ENCODE measurements at regions not wholly inside any gene's neighbourhood (a gene's known extent, or its start where the extent isn't known, plus 50 kb on each side); places are given as distances from the start of the nearest gene placed in this dataset.

GRCh38 chr3:30069056-30069455 is 537.3 kb upstream of the TGFBR2 start:
- no peak for TF ChIP-seq CTCF (IDR thresholded peaks at IDR 0.05)
- ATAC-seq, result no peak
- intact Hi-C loops (cut with DNase I), result no loop called here
- no peaks in the 10 kb centered on the region for H3K36me3 ChIP-seq
- H3K27ac ChIP-seq, result no peak overlapping the region
- no peaks in the 10 kb centered on the region for H3K27me3 ChIP-seq
- DNase-seq, result no peak
- H3K4me1 ChIP-seq, result no peaks in the 10 kb centered on the region
- H3K4me3 ChIP-seq, result no peak overlapping the region
- 78 to 84% methylated on average over 2 of the region's 2 CpGs for WGBS, 2 donors
- H3K9me3 ChIP-seq, result no peaks in the 10 kb centered on the region

- intact Hi-C loops (cut with DNase I), result no loop called here
- TF ChIP-seq CTCF (IDR thresholded peaks at IDR 0.05), result no peak
Observed at GRCh38 chr3:30073040-30073439, 533.4 kb upstream of the TGFBR2 start.

GRCh38 chr3:30073622-30074021 is 532.8 kb upstream of the TGFBR2 start:
- no peaks in the 10 kb centered on the region for H3K4me1 ChIP-seq
- no peak for DNase-seq
- no peak overlapping the region for H3K4me3 ChIP-seq
- intact Hi-C loops (cut with DNase I), result no loop called here
- no peaks in the 10 kb centered on the region for H3K27me3 ChIP-seq
- H3K36me3 ChIP-seq, result no peaks in the 10 kb centered on the region
- no peak overlapping the region for H3K27ac ChIP-seq
- peaks cover 0 to 18% (median 2%) of the 10 kb centered on the region in 11 donors for H3K9me3 ChIP-seq
- no peak for ATAC-seq
- WGBS, 2 donors, result 73 to 81% methylated on average over 1 of the region's 1 CpG
- TF ChIP-seq CTCF (IDR thresholded peaks at IDR 0.05), result no peak

More at GRCh38 chr3:30073040-30073439, 533.4 kb upstream of the TGFBR2 start:
- Histone ChIP-seq H3K9me3 (peaks cover 0 to 18% (median 2%) of the 10 kb centered on the region in 11 donors), H3K27ac (no peak overlapping the region), H3K36me3 (no peaks in the 10 kb centered on the region), H3K4me3 (no peak overlapping the region), H3K4me1 (no peaks in the 10 kb centered on the region), H3K27me3 (no peaks in the 10 kb centered on the region)
- DNase-seq (no peak), ATAC-seq (no peak)

GRCh38 chr3:30075514-30075913 is 530.9 kb upstream of the TGFBR2 start:
- no peaks in the 10 kb centered on the region for H3K4me1 ChIP-seq
- H3K27me3 ChIP-seq, result no peaks in the 10 kb centered on the region
- no peaks in the 10 kb centered on the region for H3K36me3 ChIP-seq
- DNase-seq (no peak), ATAC-seq (no peak)
- intact Hi-C loops (cut with DNase I), result no loop called here
- no peak overlapping the region for H3K4me3 ChIP-seq
- H3K27ac ChIP-seq, result no peak overlapping the region
- WGBS, 2 donors, result 96 to 98% methylated on average over 2 of the region's 2 CpGs
- peaks cover 0 to 18% (median 2%) of the 10 kb centered on the region in 11 donors for H3K9me3 ChIP-seq
- no peak for TF ChIP-seq CTCF (IDR thresholded peaks at IDR 0.05)

- Histone ChIP-seq H3K27ac (no peak overlapping the region), H3K9me3 (peaks cover 0 to 18% (median 2%) of the 10 kb centered on the region in 11 donors), H3K27me3 (no peaks in the 10 kb centered on the region), H3K4me3 (no peak overlapping the region), H3K36me3 (no peaks in the 10 kb centered on the region), H3K4me1 (no peaks in the 10 kb centered on the region)
- DNase-seq, result no peak
- no peak for TF ChIP-seq CTCF (IDR thresholded peaks at IDR 0.05)
- ATAC-seq, result no peak
- intact Hi-C loops (cut with DNase I), result no loop called here
Observed at GRCh38 chr3:30076899-30077298, 529.5 kb upstream of the TGFBR2 start.

Data from heart right ventricle (tissue), 16 donors.